GM10248 (cell line): ENCODE measurements at regions not wholly inside any gene's neighbourhood (a gene's known extent, or its start where the extent isn't known, plus 50 kb on each side); places are given as distances from the start of the nearest gene placed in this dataset.

Source experiments
- CTCF ChIA-PET: fragments of 300-600 bp; sonication (Branson Sonifier 250); formaldehyde crosslinking; extraction: SDS; loops from one replicate; lab custom pipeline; 2021; ENCODE audit warnings: antibody characterized with exemption; lab: Yijun Ruan, JAX
- POLR2A ChIA-PET: fragments of 350-650 bp; sonication (Branson Sonifier 250); formaldehyde crosslinking; extraction: SDS; loops from one replicate; lab custom pipeline; 2020; ENCODE audit warnings: antibody characterized with exemption; lab: Yijun Ruan, JAX
- DNase-seq: peaks from one replicate; pipeline ENCODE4 v3.0.0; 2012; ENCODE audit errors: extremely low spot score
- TF ChIP-seq, protein P1 (sequence below): IDR thresholded peaks from 2 replicates; pipeline ENCODE4 v1.5.1; 2012; ENCODE audit warnings: mild to moderate bottlenecking, low read depth; ENCODE audit errors: extremely low read depth, missing control alignments, control extremely low read depth

DNA sequence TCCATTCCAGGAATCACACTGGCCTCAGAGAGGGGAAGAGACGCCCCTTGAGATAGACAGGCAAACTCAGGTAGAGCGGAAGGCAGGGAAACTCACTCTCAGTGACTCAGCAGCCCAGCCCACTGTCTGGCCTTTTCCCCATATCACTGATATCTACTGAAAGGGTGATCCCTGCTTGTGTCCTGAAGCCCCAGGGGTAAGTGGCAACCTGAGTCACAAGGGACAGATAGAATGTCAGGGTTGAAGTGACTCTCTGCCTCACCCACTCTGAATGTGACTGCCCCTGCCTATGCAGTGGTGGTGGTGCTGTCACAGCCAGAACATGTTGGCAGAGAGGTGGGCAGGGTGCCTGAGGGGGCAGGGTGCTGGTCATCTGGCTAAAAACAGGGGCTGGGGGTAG is 157.5 kb upstream of the FGGY start:
- POLR2A ChIA-PET: no interaction called here
- DNase-seq: no peak
- CTCF ChIA-PET: interaction anchor here (0.9 to 1.1 kb wide), 2 partner anchors 14 to 15 kb away, joined by 3 read pairs; no protein-coding TSS in a partner anchor
- TF ChIP-seq, protein P1, sequence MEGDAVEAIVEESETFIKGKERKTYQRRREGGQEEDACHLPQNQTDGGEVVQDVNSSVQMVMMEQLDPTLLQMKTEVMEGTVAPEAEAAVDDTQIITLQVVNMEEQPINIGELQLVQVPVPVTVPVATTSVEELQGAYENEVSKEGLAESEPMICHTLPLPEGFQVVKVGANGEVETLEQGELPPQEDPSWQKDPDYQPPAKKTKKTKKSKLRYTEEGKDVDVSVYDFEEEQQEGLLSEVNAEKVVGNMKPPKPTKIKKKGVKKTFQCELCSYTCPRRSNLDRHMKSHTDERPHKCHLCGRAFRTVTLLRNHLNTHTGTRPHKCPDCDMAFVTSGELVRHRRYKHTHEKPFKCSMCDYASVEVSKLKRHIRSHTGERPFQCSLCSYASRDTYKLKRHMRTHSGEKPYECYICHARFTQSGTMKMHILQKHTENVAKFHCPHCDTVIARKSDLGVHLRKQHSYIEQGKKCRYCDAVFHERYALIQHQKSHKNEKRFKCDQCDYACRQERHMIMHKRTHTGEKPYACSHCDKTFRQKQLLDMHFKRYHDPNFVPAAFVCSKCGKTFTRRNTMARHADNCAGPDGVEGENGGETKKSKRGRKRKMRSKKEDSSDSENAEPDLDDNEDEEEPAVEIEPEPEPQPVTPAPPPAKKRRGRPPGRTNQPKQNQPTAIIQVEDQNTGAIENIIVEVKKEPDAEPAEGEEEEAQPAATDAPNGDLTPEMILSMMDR: no peak

DNA sequence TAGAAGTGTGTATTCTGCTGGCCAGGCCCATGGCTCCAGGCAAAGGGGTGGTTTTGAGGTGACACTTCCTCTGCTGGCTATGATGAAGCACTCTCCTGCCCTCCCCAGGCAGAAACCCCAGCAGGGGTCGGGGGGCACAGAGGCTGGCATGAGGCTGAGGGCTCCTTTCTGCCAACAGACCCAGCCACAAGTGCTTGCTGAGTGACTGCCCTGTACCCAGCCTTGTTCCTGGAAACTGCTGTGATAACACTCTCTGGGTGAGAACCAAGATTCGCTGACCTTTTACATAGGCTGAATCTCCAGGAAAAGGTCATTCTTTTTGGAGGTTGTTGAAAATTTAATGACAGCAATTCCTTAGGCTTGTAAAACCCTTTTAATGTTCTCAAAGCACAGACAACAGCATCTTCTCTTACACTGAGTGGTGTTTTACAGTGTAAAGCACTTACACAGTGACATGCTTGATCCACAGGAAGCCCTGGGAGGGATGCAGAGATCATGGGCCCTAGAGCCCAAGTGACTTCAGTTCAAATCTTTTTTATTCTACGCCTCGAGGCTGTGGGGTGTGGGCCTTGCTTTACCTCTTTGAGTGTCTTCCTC is 155.5 kb upstream of the FGGY start:
- CTCF ChIA-PET: no interaction called here
- no peak for DNase-seq
- POLR2A ChIA-PET: no interaction called here
- TF ChIP-seq, protein P1: no peak

DNA sequence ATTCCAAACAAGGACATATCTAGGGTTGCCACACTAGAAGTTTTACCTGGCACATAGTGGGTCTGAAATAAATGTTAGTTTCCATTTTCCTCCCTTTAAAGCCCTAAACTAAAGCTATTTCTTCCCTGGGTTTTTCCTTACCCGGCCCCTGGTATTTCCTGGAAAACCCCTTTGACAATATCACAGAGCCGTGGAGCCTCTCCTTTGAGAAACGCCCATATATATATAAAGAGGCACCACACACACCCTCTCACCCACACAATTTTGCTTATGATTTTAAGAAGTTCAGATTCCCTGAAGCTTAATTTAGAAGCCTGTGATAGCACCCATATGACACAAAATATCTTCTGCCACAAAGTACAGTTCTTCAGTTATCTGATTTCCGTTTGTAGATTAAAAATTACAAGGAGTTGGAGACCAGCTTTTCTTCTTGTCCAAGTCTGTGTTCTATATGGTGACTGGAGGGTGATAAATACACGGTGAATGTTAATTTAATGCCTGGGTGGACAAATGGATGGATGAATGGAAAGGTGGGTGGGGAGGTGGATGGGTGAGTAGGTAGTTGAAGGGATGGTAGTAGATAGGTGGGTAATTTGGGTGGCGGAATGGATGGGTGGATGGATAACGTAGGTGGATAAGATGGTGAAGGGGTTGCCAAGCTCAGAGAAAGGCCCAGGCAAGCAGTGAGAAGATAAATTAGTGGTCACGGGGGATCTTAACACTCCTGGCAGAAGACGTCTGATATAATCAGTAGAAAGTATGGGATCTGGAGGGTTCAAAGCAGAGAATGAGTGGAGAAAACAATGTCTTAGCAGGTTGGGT is 154.4 kb upstream of the FGGY start:
- ChIA-PET POLR2A (no interaction called here), CTCF (interaction anchor here (2.2 kb wide), 1 partner anchor 9 kb away, joined by 10 read pairs; no protein-coding TSS in a partner anchor)
- no peak for DNase-seq
- TF ChIP-seq, protein P1: no peak

DNA sequence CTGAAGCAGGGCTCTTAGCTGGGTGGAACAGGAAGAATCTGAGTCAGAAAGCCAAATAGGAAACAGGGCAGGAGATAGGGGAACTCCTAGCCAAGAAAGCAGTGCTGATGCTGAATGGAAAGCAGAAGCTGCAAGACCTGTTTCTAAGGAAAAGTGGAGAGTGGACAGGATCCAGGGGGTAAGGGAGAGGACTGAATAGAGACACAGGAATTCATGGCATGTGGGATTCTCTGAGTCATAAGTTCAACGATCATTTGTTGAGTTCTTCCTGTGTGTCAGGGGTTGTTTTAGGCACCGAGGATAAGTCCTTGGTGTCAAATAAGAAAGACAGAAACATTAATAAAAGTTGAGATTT is 153.8 kb upstream of the FGGY start:
- POLR2A ChIA-PET: no interaction called here
- CTCF ChIA-PET: interaction anchor here (2.2 kb wide), 1 partner anchor 10 kb away, joined by 10 read pairs; no protein-coding TSS in a partner anchor
- TF ChIP-seq, protein P1: no peak
- peak; percentile 34 for DNase-seq

DNA sequence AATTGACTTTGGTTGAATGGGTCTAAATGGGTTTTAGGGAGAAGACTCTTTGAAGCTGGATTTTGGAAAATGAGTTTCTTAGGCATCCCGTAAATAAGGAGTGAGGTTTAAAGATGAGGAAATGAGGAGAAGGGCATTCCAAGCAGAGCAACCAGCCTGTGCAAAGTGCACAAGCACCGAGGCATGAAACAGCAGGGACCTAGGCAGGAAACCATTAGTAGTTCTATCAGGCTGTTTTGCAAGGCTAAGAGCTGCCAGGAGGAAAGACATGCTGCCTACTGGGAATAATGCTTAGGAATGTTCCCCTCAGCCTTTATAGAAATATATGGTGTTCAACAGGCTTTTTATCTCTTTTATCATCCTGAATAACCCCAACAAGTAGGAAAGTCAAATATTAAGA is 153.1 kb upstream of the FGGY start:
- POLR2A ChIA-PET: no interaction called here
- CTCF ChIA-PET: interaction anchor here (1.4 to 2.2 kb wide), 2 partner anchors 10 to 20 kb away, joined by 4 to 10 read pairs; no protein-coding TSS in a partner anchor
- no peak for DNase-seq
- TF ChIP-seq, protein P1: no peak

DNA sequence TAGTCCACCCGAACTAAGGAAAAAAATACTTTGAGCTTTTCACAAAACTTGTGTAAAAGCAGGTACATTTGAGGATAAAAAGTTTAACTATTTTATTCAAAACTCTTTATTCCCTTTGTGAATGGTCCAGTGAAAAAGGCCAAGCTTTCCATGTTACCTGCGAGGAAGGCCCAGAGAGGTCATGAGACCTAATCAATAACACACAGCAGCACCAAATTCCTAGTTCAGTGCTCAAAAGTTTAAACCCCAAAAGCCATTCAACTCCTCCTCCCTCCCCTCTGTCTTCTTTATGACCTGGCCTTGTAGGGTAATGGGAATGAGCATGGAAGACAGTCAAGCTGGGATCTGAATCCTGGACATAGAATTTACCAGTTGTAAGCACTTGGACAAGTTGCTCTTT is 151.9 kb upstream of the FGGY start:
- no peak for DNase-seq
- TF ChIP-seq, protein P1: no peak
- CTCF ChIA-PET: interaction anchor here (1.4 to 2.2 kb wide), 2 partner anchors 12 to 21 kb away, joined by 4 to 10 read pairs; no protein-coding TSS in a partner anchor
- POLR2A ChIA-PET: interaction anchor here (0.6 kb wide), 1 partner anchor 131 kb away, joined by 3 read pairs; no protein-coding TSS in a partner anchor
